Astrocyte (in vitro differentiated cells and primary cell): ENCODE measurements at regions not wholly inside any gene's neighbourhood (a gene's known extent, or its start where the extent isn't known, plus 50 kb on each side); places are given as distances from the start of the nearest gene placed in this dataset.

Experiments used
- DNase-seq: peaks from one replicate; pipeline ENCODE4 v3.0.0-alpha.2; 2010; ENCODE audit warnings: low read depth
- FAIRE-seq: peaks from 2 replicates; lab custom pipeline; 2011; peaks lifted over from hg19 to GRCh38; lab: Jason Lieb, UNC
- H2AFZ ChIP-seq: 2 replicates; pipeline ENCODE4 v1.6.0; 2012; ENCODE audit warnings: low read depth, low read length, inconsistent platforms
- H3K27ac ChIP-seq: 2 replicates; pipeline ENCODE4 v1.5.1; 2011; ENCODE audit warnings: low read depth, low read length, inconsistent platforms
- H3K27me3 ChIP-seq: 2 replicates; pipeline ENCODE4 v1.6.0; 2011; ENCODE audit warnings: low read length, inconsistent platforms; ENCODE audit not compliant: insufficient read depth
- H3K36me3 ChIP-seq: 2 replicates; pipeline ENCODE4 v1.5.1; 2011; ENCODE audit warnings: low read length, inconsistent platforms; ENCODE audit not compliant: insufficient read depth
- H3K4me1 ChIP-seq: 2 replicates; pipeline ENCODE4 v1.5.1; 2011; ENCODE audit warnings: low read length, inconsistent platforms; ENCODE audit not compliant: insufficient read depth
- H3K4me2 ChIP-seq: 2 replicates; pipeline ENCODE4 v1.6.0; 2012; ENCODE audit warnings: low read length, inconsistent platforms
- H3K4me3 ChIP-seq: 2 replicates; pipeline ENCODE4 v1.5.1; 2011; ENCODE audit warnings: low read depth, mild to moderate bottlenecking, low read length, inconsistent platforms; ENCODE audit not compliant: insufficient read depth
- H3K79me2 ChIP-seq: 2 replicates; pipeline ENCODE4 v1.6.0; 2012; ENCODE audit warnings: mild to moderate bottlenecking, low read length, inconsistent platforms; ENCODE audit not compliant: insufficient read depth
- H3K9ac ChIP-seq: 2 replicates; pipeline ENCODE4 v1.6.0; 2012; ENCODE audit warnings: mild to moderate bottlenecking, low read length, inconsistent platforms
- H3K9me3 ChIP-seq: 2 replicates; pipeline ENCODE4 v1.5.1; 2012; ENCODE audit warnings: low read depth, mild to moderate bottlenecking, low read length, inconsistent platforms; ENCODE audit not compliant: insufficient read depth
- H4K20me1 ChIP-seq: 2 replicates; pipeline ENCODE4 v1.6.0; 2012; ENCODE audit warnings: low read length, inconsistent platforms; ENCODE audit not compliant: insufficient read depth
- H3K27ac Mint-ChIP-seq: one replicate; pipeline ENCODE4 v1.8.0; 2021; ENCODE audit warnings: mild to moderate bottlenecking, mixed read lengths; ENCODE audit not compliant: unreplicated experiment
- H3K27me3 Mint-ChIP-seq: one replicate; pipeline ENCODE4 v1.8.0; 2021; ENCODE audit warnings: low read depth, mixed read lengths; ENCODE audit not compliant: unreplicated experiment
- H3K36me3 Mint-ChIP-seq: one replicate; pipeline ENCODE4 v1.8.0; 2021; ENCODE audit warnings: low read depth, mixed read lengths; ENCODE audit not compliant: unreplicated experiment
- H3K4me1 Mint-ChIP-seq: one replicate; pipeline ENCODE4 v1.8.0; 2021; ENCODE audit warnings: low read depth, mixed read lengths; ENCODE audit not compliant: unreplicated experiment
- H3K4me3 Mint-ChIP-seq: one replicate; pipeline ENCODE4 v1.8.0; 2021; ENCODE audit warnings: mild to moderate bottlenecking, moderate library complexity, mixed read lengths; ENCODE audit not compliant: unreplicated experiment
- H3K9me3 Mint-ChIP-seq: one replicate; pipeline ENCODE4 v1.8.0; 2021; ENCODE audit warnings: mild to moderate bottlenecking, mixed read lengths; ENCODE audit not compliant: unreplicated experiment
- CTCF ChIP-seq: IDR thresholded peaks from 2 replicates; pipeline ENCODE4 v1.5.1; 2011; ENCODE audit warnings: low read depth, mild to moderate bottlenecking, inconsistent platforms, low read length, moderate library complexity; ENCODE audit not compliant: insufficient read depth
- EZH2 ChIP-seq: IDR thresholded peaks from 2 replicates; pipeline ENCODE4 v1.6.1; 2012; ENCODE audit warnings: mild to moderate bottlenecking, low read length, inconsistent platforms; ENCODE audit not compliant: insufficient read depth

DNA sequence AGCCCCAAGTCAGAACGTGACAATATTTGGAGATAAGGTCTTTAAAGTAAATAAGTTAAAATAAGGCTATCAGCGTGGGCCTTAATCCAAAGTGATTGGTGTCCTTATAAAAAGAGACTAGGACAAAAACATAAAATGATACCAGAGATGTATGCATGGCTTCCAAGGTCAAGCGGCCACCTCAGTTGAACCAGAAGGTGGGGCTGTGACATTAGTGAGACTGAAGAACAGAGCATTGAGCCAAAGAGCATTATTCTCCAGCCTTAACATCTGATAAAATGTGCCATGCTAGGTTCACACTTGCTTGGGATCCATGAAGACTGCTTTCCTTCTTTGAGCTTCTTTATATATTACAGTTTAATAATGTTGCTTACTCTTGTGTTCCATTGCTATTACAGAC, 554.6 kb downstream of the PLA2G4A start:
- no peak for FAIRE-seq
- no peaks in the 10 kb centered on the region for H3K27me3 Mint-ChIP-seq
- no peak overlapping the region for H3K27ac ChIP-seq
- no peak for TF ChIP-seq EZH2
- no peak for TF ChIP-seq CTCF
- no peaks in the 10 kb centered on the region for H3K9me3 Mint-ChIP-seq
- no peak overlapping the region for H3K9ac ChIP-seq
- no peaks in the 10 kb centered on the region for H3K36me3 ChIP-seq
- no peak overlapping the region for H3K4me3 ChIP-seq
- DNase-seq = no peak
- no peak overlapping the region for H3K27ac Mint-ChIP-seq
- H3K27me3 ChIP-seq = no peaks in the 10 kb centered on the region
- no peaks in the 10 kb centered on the region for H3K4me1 Mint-ChIP-seq
- H3K4me2 ChIP-seq = no peak overlapping the region
- no peaks in the 10 kb centered on the region for H3K79me2 ChIP-seq
- no peak overlapping the region for H2AFZ ChIP-seq
- no peaks in the 10 kb centered on the region for H3K4me1 ChIP-seq
- no peaks in the 10 kb centered on the region for H3K9me3 ChIP-seq
- H4K20me1 ChIP-seq = no peaks in the 10 kb centered on the region
- no peaks in the 10 kb centered on the region for H3K36me3 Mint-ChIP-seq
- no peak overlapping the region for H3K4me3 Mint-ChIP-seq

GRCh38 chr1:187384504-187384903, 555.8 kb downstream of the PLA2G4A start:
- no peak overlapping the region for H3K27ac Mint-ChIP-seq
- FAIRE-seq = no peak

More at GRCh38 chr1:187384504-187384903, 555.8 kb downstream of the PLA2G4A start:
- Mint-ChIP-seq H3K4me1 (no peaks in the 10 kb centered on the region), H3K9me3 (no peaks in the 10 kb centered on the region), H3K27me3 (no peaks in the 10 kb centered on the region), H3K4me3 (no peak overlapping the region), H3K36me3 (no peaks in the 10 kb centered on the region)
- H3K4me2 ChIP-seq = no peak overlapping the region
- H2AFZ ChIP-seq = no peak overlapping the region
- no peak for DNase-seq
- H3K9me3 ChIP-seq = no peaks in the 10 kb centered on the region
- H3K4me3 ChIP-seq = no peak overlapping the region
- H3K79me2 ChIP-seq = no peaks in the 10 kb centered on the region
- H3K27me3 ChIP-seq = no peaks in the 10 kb centered on the region
- H4K20me1 ChIP-seq = no peaks in the 10 kb centered on the region
- H3K27ac ChIP-seq = no peak overlapping the region
- H3K4me1 ChIP-seq = no peaks in the 10 kb centered on the region
- no peaks in the 10 kb centered on the region for H3K36me3 ChIP-seq
- TF ChIP-seq EZH2 = no peak
- TF ChIP-seq CTCF = no peak
- no peak overlapping the region for H3K9ac ChIP-seq
